Smooth muscle cell (in vitro differentiated cells): ENCODE measurements at regions not wholly inside any gene's neighbourhood (a gene's known extent, or its start where the extent isn't known, plus 50 kb on each side); places are given as distances from the start of the nearest gene placed in this dataset.
"Not testable (repeated sequence)": the region's sequence is repeated elsewhere in the genome, so short reads cannot be mapped to it uniquely, and the experiment has no call there.

Experiments used
- DNase-seq: peaks from one replicate; lab custom pipeline; 2025; ENCODE audit not compliant: unreplicated experiment; lab: John Stamatoyannopoulos, UW
- H2AFZ ChIP-seq: fragments of 200-600 bp; sonication (generic); 2 replicates; pipeline ENCODE4 v1.6.0; 2016; ENCODE audit warnings: antibody characterized with exemption, low read depth, mild to moderate bottlenecking
- H3F3A ChIP-seq: fragments of 200-600 bp; sonication (generic); 2 replicates; pipeline ENCODE4 v1.6.0; 2017; ENCODE audit warnings: antibody characterized with exemption, low read depth
- H3K27ac ChIP-seq: fragments of 200-600 bp; sonication (generic); 2 replicates; pipeline ENCODE4 v1.5.1; 2016; ENCODE audit warnings: low read depth, mild to moderate bottlenecking
- H3K27me3 ChIP-seq: fragments of 200-600 bp; sonication (generic); 2 replicates; pipeline ENCODE4 v1.6.1; 2016; ENCODE audit warnings: low read depth, mild to moderate bottlenecking
- H3K36me3 ChIP-seq: fragments of 200-600 bp; sonication (generic); 2 replicates; pipeline ENCODE4 v1.5.1; 2016; ENCODE audit warnings: low read depth
- H3K4me1 ChIP-seq: fragments of 200-600 bp; sonication (generic); 2 replicates; pipeline ENCODE4 v1.5.1; 2016; ENCODE audit warnings: low read depth
- H3K4me2 ChIP-seq: fragments of 200-600 bp; sonication (generic); 2 replicates; pipeline ENCODE4 v1.6.0; 2016; ENCODE audit warnings: mild to moderate bottlenecking
- H3K4me3 ChIP-seq: fragments of 200-600 bp; sonication (generic); 2 replicates; pipeline ENCODE4 v1.5.1; 2016; ENCODE audit warnings: mild to moderate bottlenecking
- H3K79me2 ChIP-seq: fragments of 200-600 bp; sonication (generic); 2 replicates; pipeline ENCODE4 v1.6.0; 2016; ENCODE audit warnings: low read depth, mild to moderate bottlenecking
- H3K9ac ChIP-seq: fragments of 200-600 bp; sonication (generic); 2 replicates; pipeline ENCODE4 v1.6.0; 2016; ENCODE audit warnings: low read depth
- H3K9me3 ChIP-seq: fragments of 200-600 bp; sonication (generic); replicated peaks from 2 replicates; pipeline ENCODE4 v1.5.1; 2016; ENCODE audit warnings: low read depth
- H4K20me1 ChIP-seq: fragments of 200-600 bp; sonication (generic); 2 replicates; pipeline ENCODE4 v1.6.0; 2016; ENCODE audit warnings: low read depth
- CTCF ChIP-seq: fragments of 200-600 bp; sonication (generic); IDR thresholded peaks from 2 replicates; pipeline ENCODE4 v1.5.1; 2017; ENCODE audit warnings: borderline replicate concordance, mild to moderate bottlenecking, antibody characterized with exemption; ENCODE audit not compliant: insufficient read depth, poor library complexity, severe bottlenecking
- WGBS: methylation state at CpG from one replicate; pipeline ENCODE4 v1.1.7; 2016; ENCODE audit warnings: low lambda C conversion rate; 5-methylcytosine and 5-hydroxymethylcytosine counted together

- Histone ChIP-seq H2AFZ (no peak overlapping the region), H3K36me3 (no peaks in the 10 kb centered on the region), H3K27me3 (no peaks in the 10 kb centered on the region), H3K9me3 (no peaks in the 10 kb centered on the region), H3K9ac (no peak overlapping the region), H4K20me1 (no peaks in the 10 kb centered on the region), H3K79me2 (no peaks in the 10 kb centered on the region), H3F3A (no peaks in the 10 kb centered on the region), H3K27ac (no peak overlapping the region), H3K4me2 (no peak overlapping the region), H3K4me3 (no peak overlapping the region), H3K4me1 (no peaks in the 10 kb centered on the region)
- WGBS: 96% methylated on average over 14 of the region's 14 CpGs
- no peak for TF ChIP-seq CTCF
- no peak for DNase-seq
Measured at GRCh38 chr5:163318707-163319106, 118.7 kb upstream of the CCNG1 start.

GRCh38 chr5:163321511-163321910 is 115.9 kb upstream of the CCNG1 start:
- H3K27me3 ChIP-seq: no peaks in the 10 kb centered on the region
- H3K4me1 ChIP-seq: no peaks in the 10 kb centered on the region
- H4K20me1 ChIP-seq: no peaks in the 10 kb centered on the region
- no peak overlapping the region for H3K4me2 ChIP-seq
- no peak overlapping the region for H2AFZ ChIP-seq
- H3K27ac ChIP-seq: no peak overlapping the region
- no peak for DNase-seq
- H3K9ac ChIP-seq: no peak overlapping the region
- no peaks in the 10 kb centered on the region for H3K79me2 ChIP-seq
- no peak for TF ChIP-seq CTCF
- no peaks in the 10 kb centered on the region for H3K36me3 ChIP-seq
- H3K4me3 ChIP-seq: no peak overlapping the region
- 95% methylated on average over 2 of the region's 2 CpGs for WGBS
- H3K9me3 ChIP-seq: no peaks in the 10 kb centered on the region
- H3F3A ChIP-seq: no peaks in the 10 kb centered on the region

GRCh38 chr5:163330723-163331668 is 106.4 kb upstream of the CCNG1 start:
- Histone ChIP-seq H3K79me2 (no peaks in the 10 kb centered on the region), H3K9me3 (no peaks in the 10 kb centered on the region), H3K27me3 (no peaks in the 10 kb centered on the region), H3K27ac (no peak overlapping the region), H3K36me3 (no peaks in the 10 kb centered on the region), H2AFZ (no peak overlapping the region), H3K4me2 (no peak overlapping the region), H3K9ac (no peak overlapping the region), H3K4me3 (no peak overlapping the region), H3K4me1 (no peaks in the 10 kb centered on the region), H4K20me1 (no peaks in the 10 kb centered on the region), H3F3A (no peaks in the 10 kb centered on the region)
- WGBS: 44% methylated on average over 9 of the region's 9 CpGs
- no peak for TF ChIP-seq CTCF
- DNase-seq: no peak

- not testable (repeated sequence) for H3K4me3 ChIP-seq, H3K9ac ChIP-seq, H3F3A ChIP-seq, H3K9me3 ChIP-seq, DNase-seq, H3K27ac ChIP-seq, H3K36me3 ChIP-seq, H2AFZ ChIP-seq, H3K27me3 ChIP-seq, H4K20me1 ChIP-seq, H3K4me1 ChIP-seq, H3K79me2 ChIP-seq, H3K4me2 ChIP-seq
- WGBS: 77% methylated on average over 5 of the region's 5 CpGs
Measured at GRCh38 chr5:163336074-163336473, 101.3 kb upstream of the CCNG1 start.
